WTC11 (cell line): ENCODE measurements at regions not wholly inside any gene's neighbourhood (a gene's known extent, or its start where the extent isn't known, plus 50 kb on each side); places are given as distances from the start of the nearest gene placed in this dataset.

Experiments
- ATAC-seq: fragments of 200-7000 bp; cut with Tn5 transposase; 2 replicates; pipeline ENCODE4 v1.10.0; 2021; ENCODE audit warnings: mild to moderate bottlenecking, moderate library complexity
- CTCF ChIA-PET: fragments of 300-600 bp; sonication (Branson Sonifier 250); formaldehyde crosslinking; loops from one replicate; lab custom pipeline; 2021; ENCODE audit warnings: antibody characterized with exemption; lab: Charles Lee
- POLR2A ChIA-PET: fragments of 350-600 bp; sonication (Branson Sonifier 250); formaldehyde crosslinking; loops from one replicate; lab custom pipeline; 2021; ENCODE audit warnings: antibody characterized with exemption; lab: Charles Lee
- DNase-seq: peaks from one replicate; pipeline ENCODE4 v3.0.0; 2021; ENCODE audit warnings: low spot score
- H3K27ac Mint-ChIP-seq: 2 replicates; pipeline ENCODE4 v1.8.0; 2021; ENCODE audit warnings: mixed read lengths
- H3K27me3 Mint-ChIP-seq: 2 replicates; pipeline ENCODE4 v1.8.0; 2021; ENCODE audit warnings: low read depth, mild to moderate bottlenecking, moderate library complexity, mixed read lengths
- H3K36me3 Mint-ChIP-seq: 2 replicates; pipeline ENCODE4 v1.8.0; 2021; ENCODE audit warnings: mixed read lengths
- H3K4me1 Mint-ChIP-seq: 2 replicates; pipeline ENCODE4 v1.8.0; 2022; ENCODE audit warnings: mixed read lengths
- H3K4me3 Mint-ChIP-seq: 2 replicates; pipeline ENCODE4 v1.8.0; 2021; ENCODE audit warnings: mild to moderate bottlenecking, moderate library complexity, mixed read lengths
- H3K9me3 Mint-ChIP-seq: 2 replicates; pipeline ENCODE4 v1.8.0; 2021; ENCODE audit warnings: mixed read lengths
- CBFB ChIP-seq: sonication (generic); formaldehyde crosslinking; IDR thresholded peaks from 2 replicates; pipeline ENCODE4 v1.8.1; 2022; ENCODE audit warnings: mild to moderate bottlenecking, low read depth, missing genetic modification reagents
- CREB1 ChIP-seq: sonication (generic); formaldehyde crosslinking; IDR thresholded peaks from 2 replicates; pipeline ENCODE4 v1.8.0; 2023; ENCODE audit warnings: mild to moderate bottlenecking, missing genetic modification reagents
- E2F1 ChIP-seq: sonication (generic); formaldehyde crosslinking; IDR thresholded peaks from 2 replicates; pipeline ENCODE4 v1.8.0; 2022; ENCODE audit warnings: mild to moderate bottlenecking, missing genetic modification reagents
- EMX1 ChIP-seq: fragments of 250-450 bp; sonication (Bioruptor Pico); IDR thresholded peaks from 2 replicates; pipeline ENCODE4 v1.8.0; 2021; ENCODE audit warnings: mild to moderate bottlenecking
- ETV6 ChIP-seq: sonication (generic); formaldehyde crosslinking; IDR thresholded peaks from 2 replicates; pipeline ENCODE4 v1.8.1; 2022; ENCODE audit warnings: mild to moderate bottlenecking, missing genetic modification reagents
- FOXK1 ChIP-seq: sonication (generic); formaldehyde crosslinking; IDR thresholded peaks from 2 replicates; pipeline ENCODE4 v1.8.0; 2022; ENCODE audit warnings: mild to moderate bottlenecking, moderate library complexity, missing genetic modification reagents
- FOXP1 ChIP-seq: sonication (generic); formaldehyde crosslinking; IDR thresholded peaks from 2 replicates; pipeline ENCODE4 v1.8.0; 2022; ENCODE audit warnings: missing genetic modification reagents, mild to moderate bottlenecking, moderate library complexity, borderline replicate concordance
- HMGA2 ChIP-seq: fragments of 250-450 bp; sonication (Bioruptor Pico); IDR thresholded peaks from 2 replicates; pipeline ENCODE4 v1.4.0; 2021; ENCODE audit warnings: mild to moderate bottlenecking, moderate library complexity
- NFYB ChIP-seq: sonication (generic); formaldehyde crosslinking; conservative IDR thresholded peaks from 2 replicates; pipeline ENCODE4 v1.8.0; 2022; ENCODE audit warnings: low read depth, missing genetic modification reagents
- NR3C1 ChIP-seq: sonication (generic); formaldehyde crosslinking; conservative IDR thresholded peaks from 2 replicates; pipeline ENCODE4 v1.8.1; 2023; ENCODE audit warnings: low read depth, mild to moderate bottlenecking, missing genetic modification reagents
- PRDM15 ChIP-seq: sonication (generic); formaldehyde crosslinking; IDR thresholded peaks from 2 replicates; pipeline ENCODE4 v1.8.0; 2022; ENCODE audit warnings: missing genetic modification reagents
- PRRX2 ChIP-seq: fragments of 250-450 bp; sonication (Bioruptor Pico); IDR thresholded peaks from 2 replicates; pipeline ENCODE4 v1.8.0; 2021; ENCODE audit warnings: mild to moderate bottlenecking
- RELA ChIP-seq: sonication (generic); formaldehyde crosslinking; IDR thresholded peaks from 2 replicates; pipeline ENCODE4 v1.8.1; 2022; ENCODE audit warnings: missing genetic modification reagents, mild to moderate bottlenecking, borderline replicate concordance
- SP1 ChIP-seq: sonication (generic); formaldehyde crosslinking; conservative IDR thresholded peaks from 2 replicates; pipeline ENCODE4 v1.8.1; 2022; ENCODE audit warnings: missing genetic modification reagents
- TCF7 ChIP-seq: sonication (generic); formaldehyde crosslinking; IDR thresholded peaks from 2 replicates; pipeline ENCODE4 v1.8.0; 2022; ENCODE audit warnings: mild to moderate bottlenecking, low read depth, missing genetic modification reagents, moderate library complexity
- ZNF138 ChIP-seq: sonication (generic); formaldehyde crosslinking; conservative IDR thresholded peaks from 2 replicates; pipeline ENCODE4 v1.8.1; 2022; ENCODE audit warnings: mild to moderate bottlenecking, moderate library complexity, missing genetic modification reagents
- ZNF219 ChIP-seq: sonication (generic); formaldehyde crosslinking; IDR thresholded peaks from 2 replicates; pipeline ENCODE4 v1.8.0; 2023; ENCODE audit warnings: missing genetic modification reagents, mild to moderate bottlenecking, borderline replicate concordance
- ZNF281 ChIP-seq: sonication (generic); formaldehyde crosslinking; IDR thresholded peaks from 2 replicates; pipeline ENCODE4 v1.8.0; 2023; ENCODE audit warnings: mild to moderate bottlenecking, missing genetic modification reagents
- TF ChIP-seq, protein P1 (sequence below): fragments of 250-450 bp; sonication (Bioruptor Pico); IDR thresholded peaks from 2 replicates; pipeline ENCODE4 v1.9.0; 2021; ENCODE audit warnings: mild to moderate bottlenecking, borderline replicate concordance

- TF ChIP-seq CREB1 (CRISPR knock-in tag): no peak
- no peak for TF ChIP-seq SP1
Measured at GRCh38 chr12:129961091-129961490, 57.3 kb upstream of the TMEM132D start (continued).

DNA sequence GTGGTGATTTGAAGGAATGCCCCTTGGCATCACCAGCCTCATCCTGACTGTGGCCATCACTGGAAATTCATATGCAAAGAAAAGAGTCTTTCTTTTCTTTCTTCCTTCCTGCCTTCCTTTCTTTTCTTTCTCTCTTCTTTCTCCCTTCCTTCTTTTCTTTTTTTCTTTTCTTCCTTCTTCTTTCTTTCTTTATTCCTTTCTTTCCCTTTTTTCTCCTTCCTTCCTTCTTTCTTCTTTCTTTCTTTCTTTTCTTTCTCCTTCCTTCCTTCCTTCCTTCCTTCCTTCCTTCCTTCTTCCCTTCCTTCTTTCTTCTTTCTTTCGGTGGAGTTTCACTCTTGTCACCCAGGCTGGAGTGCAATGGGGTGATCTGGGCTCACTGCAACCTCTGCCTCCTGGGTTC lies 58.0 kb upstream of the TMEM132D start:
- Mint-ChIP-seq H3K27me3 (peaks cover 10% of the 10 kb centered on the region), H3K9me3 (peaks cover 56% of the 10 kb centered on the region), H3K4me3 (no peak overlapping the region), H3K27ac (no peak overlapping the region), H3K4me1 (peaks cover 5% of the 10 kb centered on the region), H3K36me3 (peaks cover 53% of the 10 kb centered on the region)
- DNase-seq: no peak
- ChIA-PET POLR2A (no interaction called here), CTCF (no interaction called here)
- TF ChIP-seq ZNF219 (CRISPR knock-in tag): no peak
- TF ChIP-seq EMX1 (CRISPR knock-in tag): no peak
- TF ChIP-seq FOXK1 (CRISPR knock-in tag): no peak
- TF ChIP-seq RELA (CRISPR knock-in tag): no peak
- no peak for TF ChIP-seq ETV6 (CRISPR knock-in tag)
- TF ChIP-seq, protein P1, sequence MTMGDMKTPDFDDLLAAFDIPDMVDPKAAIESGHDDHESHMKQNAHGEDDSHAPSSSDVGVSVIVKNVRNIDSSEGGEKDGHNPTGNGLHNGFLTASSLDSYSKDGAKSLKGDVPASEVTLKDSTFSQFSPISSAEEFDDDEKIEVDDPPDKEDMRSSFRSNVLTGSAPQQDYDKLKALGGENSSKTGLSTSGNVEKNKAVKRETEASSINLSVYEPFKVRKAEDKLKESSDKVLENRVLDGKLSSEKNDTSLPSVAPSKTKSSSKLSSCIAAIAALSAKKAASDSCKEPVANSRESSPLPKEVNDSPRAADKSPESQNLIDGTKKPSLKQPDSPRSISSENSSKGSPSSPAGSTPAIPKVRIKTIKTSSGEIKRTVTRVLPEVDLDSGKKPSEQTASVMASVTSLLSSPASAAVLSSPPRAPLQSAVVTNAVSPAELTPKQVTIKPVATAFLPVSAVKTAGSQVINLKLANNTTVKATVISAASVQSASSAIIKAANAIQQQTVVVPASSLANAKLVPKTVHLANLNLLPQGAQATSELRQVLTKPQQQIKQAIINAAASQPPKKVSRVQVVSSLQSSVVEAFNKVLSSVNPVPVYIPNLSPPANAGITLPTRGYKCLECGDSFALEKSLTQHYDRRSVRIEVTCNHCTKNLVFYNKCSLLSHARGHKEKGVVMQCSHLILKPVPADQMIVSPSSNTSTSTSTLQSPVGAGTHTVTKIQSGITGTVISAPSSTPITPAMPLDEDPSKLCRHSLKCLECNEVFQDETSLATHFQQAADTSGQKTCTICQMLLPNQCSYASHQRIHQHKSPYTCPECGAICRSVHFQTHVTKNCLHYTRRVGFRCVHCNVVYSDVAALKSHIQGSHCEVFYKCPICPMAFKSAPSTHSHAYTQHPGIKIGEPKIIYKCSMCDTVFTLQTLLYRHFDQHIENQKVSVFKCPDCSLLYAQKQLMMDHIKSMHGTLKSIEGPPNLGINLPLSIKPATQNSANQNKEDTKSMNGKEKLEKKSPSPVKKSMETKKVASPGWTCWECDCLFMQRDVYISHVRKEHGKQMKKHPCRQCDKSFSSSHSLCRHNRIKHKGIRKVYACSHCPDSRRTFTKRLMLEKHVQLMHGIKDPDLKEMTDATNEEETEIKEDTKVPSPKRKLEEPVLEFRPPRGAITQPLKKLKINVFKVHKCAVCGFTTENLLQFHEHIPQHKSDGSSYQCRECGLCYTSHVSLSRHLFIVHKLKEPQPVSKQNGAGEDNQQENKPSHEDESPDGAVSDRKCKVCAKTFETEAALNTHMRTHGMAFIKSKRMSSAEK (CRISPR knock-in tag): no peak
- no peak for TF ChIP-seq NFYB
- TF ChIP-seq E2F1 (CRISPR knock-in tag): no peak
- no peak for TF ChIP-seq TCF7 (CRISPR knock-in tag)
- no peak for TF ChIP-seq CBFB (CRISPR knock-in tag)
- TF ChIP-seq SP1: no peak
- no peak for TF ChIP-seq HMGA2 (CRISPR knock-in tag)
- no peak for TF ChIP-seq ZNF138 (CRISPR knock-in tag)
- no peak for TF ChIP-seq FOXP1 (CRISPR knock-in tag)
- no peak for TF ChIP-seq NR3C1 (CRISPR knock-in tag)
- TF ChIP-seq PRRX2 (CRISPR knock-in tag): no peak
- TF ChIP-seq ZNF281: no peak
- TF ChIP-seq PRDM15 (CRISPR knock-in tag): no peak
- ATAC-seq: no peak
